ENCODE measurements at regions not wholly inside any gene's neighbourhood (a gene's known extent, or its start where the extent isn't known, plus 50 kb on each side); places are given as distances from the start of the nearest gene placed in this dataset.

- CTCF ChIA-PET, result interaction anchor here (1.4 kb wide), 1 partner anchor 17 kb away, joined by 3 read pairs; no protein-coding TSS in a partner anchor
- no TSS peak for BruUV-seq (replicated peaks)
Measured at GRCh38 chr7:88628363-88629085, 131.0 kb upstream of the ZNF804B start.

More at GRCh38 chr7:88628363-88629085, 131.0 kb upstream of the ZNF804B start:
- H3K27ac ChIP-seq (ENCODE audit: insufficient read depth, low read depth, low read length), result no peak overlapping the region
- no peaks in the 10 kb centered on the region for H3K79me2 ChIP-seq (ENCODE audit: control insufficient read depth, insufficient read depth, low read length)
- H3K4me3 ChIP-seq (replicated peaks in 1 of 3; ENCODE audit: insufficient read depth in 1 of 3, low read depth in 1 of 3, low read length in 3 of 3), result no peak overlapping the region
- H2AFZ ChIP-seq (ENCODE audit: low read depth, low read length), result no peak overlapping the region
- H3K36me3 ChIP-seq (ENCODE audit: control insufficient read depth in 2 of 2, extremely low read depth in 1 of 2, insufficient read depth in 2 of 2, low read length in 2 of 2), result no peaks in the 10 kb centered on the region
- no peaks in the 10 kb centered on the region for H4K20me1 ChIP-seq (replicated peaks; ENCODE audit: control insufficient read depth, extremely low read depth, insufficient read depth, low read length)
- DNase-seq (ENCODE audit: low read depth, low spot score), result no peak
- intact Hi-C loops (cut with micrococcal nuclease) (no loop called here), dilution Hi-C loops (cut with MboI; ENCODE audit: extremely low pct_ligation_motif_present, low sequenced_read_pairs) (no loop called here)
- TF ChIP-seq FOS (IDR thresholded peaks at IDR 0.05; ENCODE audit: borderline replicate concordance, insufficient read depth, low read length) (no peak), MAX (IDR thresholded peaks at IDR 0.05; ENCODE audit: insufficient read depth, insufficient read length) (no peak), JUN (IDR thresholded peaks at IDR 0.05; ENCODE audit: borderline replicate concordance, insufficient read depth, insufficient read length, low read depth) (no peak), POLR2AphosphoS5 (IDR thresholded peaks at IDR 0.05; ENCODE audit: insufficient read depth, low read depth, low read length) (no peak), CTCF (IDR thresholded peaks at IDR 0.05; ENCODE audit: extremely low read depth in 1 of 2, insufficient read depth in 1 of 2, low read depth in 1 of 2, low read length in 2 of 2) (no peak), MYC (IDR thresholded peaks at IDR 0.05; ENCODE audit: low read depth, low read length) (no peak), EZH2 (IDR thresholded peaks at IDR 0.05; ENCODE audit: borderline replicate concordance, low read depth, low read length, severe bottlenecking) (no peak), GATA2 (IDR thresholded peaks at IDR 0.05; ENCODE audit: insufficient read depth, insufficient read length, low read depth, low read length) (no peak), POLR2A (IDR thresholded peaks at IDR 0.05; ENCODE audit: low read depth, low read length) (no peak)
- H3K9me3 ChIP-seq (replicated peaks; ENCODE audit: control insufficient read depth, insufficient read depth, low read length), result no peaks in the 10 kb centered on the region
- H3K9me1 ChIP-seq (replicated peaks; ENCODE audit: control insufficient read depth, extremely low read depth, insufficient read depth, low read length), result no peaks in the 10 kb centered on the region
- POLR2A ChIA-PET, result no interaction called here
- H3K27me3 ChIP-seq (ENCODE audit: control insufficient read depth in 2 of 2, insufficient read depth in 2 of 2, low read length in 2 of 2), result no peaks in the 10 kb centered on the region
- H3K4me2 ChIP-seq (ENCODE audit: insufficient read depth, low read length), result no peak overlapping the region
- no peak overlapping the region for H3K9ac ChIP-seq (replicated peaks; ENCODE audit: extremely low read depth, insufficient read depth, low read length)
- no peaks in the 10 kb centered on the region for H3K4me1 ChIP-seq (ENCODE audit: control insufficient read depth, extremely low read depth, insufficient read depth, low read length)
- FAIRE-seq, result no peak
